WTC11 (cell line): ENCODE measurements at regions not wholly inside any gene's neighbourhood (a gene's known extent, or its start where the extent isn't known, plus 50 kb on each side); places are given as distances from the start of the nearest gene placed in this dataset.

ENCODE experiments used
- ATAC-seq: fragments of 200-7000 bp; cut with Tn5 transposase; 2 replicates; pipeline ENCODE4 v1.10.0; 2021; ENCODE audit warnings: mild to moderate bottlenecking, moderate library complexity
- CTCF ChIA-PET: fragments of 300-600 bp; sonication (Branson Sonifier 250); formaldehyde crosslinking; loops from one replicate; lab custom pipeline; 2021; ENCODE audit warnings: antibody characterized with exemption; lab: Charles Lee
- POLR2A ChIA-PET: fragments of 350-600 bp; sonication (Branson Sonifier 250); formaldehyde crosslinking; loops from one replicate; lab custom pipeline; 2021; ENCODE audit warnings: antibody characterized with exemption; lab: Charles Lee
- DNase-seq: peaks from one replicate; pipeline ENCODE4 v3.0.0; 2021; ENCODE audit warnings: low spot score
- H3K27ac Mint-ChIP-seq: 2 replicates; pipeline ENCODE4 v1.8.0; 2021; ENCODE audit warnings: mixed read lengths
- H3K27me3 Mint-ChIP-seq: 2 replicates; pipeline ENCODE4 v1.8.0; 2021; ENCODE audit warnings: low read depth, mild to moderate bottlenecking, moderate library complexity, mixed read lengths
- H3K36me3 Mint-ChIP-seq: 2 replicates; pipeline ENCODE4 v1.8.0; 2021; ENCODE audit warnings: mixed read lengths
- H3K4me1 Mint-ChIP-seq: 2 replicates; pipeline ENCODE4 v1.8.0; 2022; ENCODE audit warnings: mixed read lengths
- H3K4me3 Mint-ChIP-seq: 2 replicates; pipeline ENCODE4 v1.8.0; 2021; ENCODE audit warnings: mild to moderate bottlenecking, moderate library complexity, mixed read lengths
- H3K9me3 Mint-ChIP-seq: 2 replicates; pipeline ENCODE4 v1.8.0; 2021; ENCODE audit warnings: mixed read lengths
- ATF3 ChIP-seq: sonication (generic); formaldehyde crosslinking; conservative IDR thresholded peaks from 2 replicates; pipeline ENCODE4 v1.8.1; 2022; ENCODE audit warnings: mild to moderate bottlenecking, missing genetic modification reagents
- CBFB ChIP-seq: sonication (generic); formaldehyde crosslinking; IDR thresholded peaks from 2 replicates; pipeline ENCODE4 v1.8.1; 2022; ENCODE audit warnings: mild to moderate bottlenecking, low read depth, missing genetic modification reagents
- ETV6 ChIP-seq: sonication (generic); formaldehyde crosslinking; IDR thresholded peaks from 2 replicates; pipeline ENCODE4 v1.8.1; 2022; ENCODE audit warnings: mild to moderate bottlenecking, missing genetic modification reagents
- GABPB1 ChIP-seq: sonication (generic); formaldehyde crosslinking; IDR thresholded peaks from 2 replicates; pipeline ENCODE4 v1.8.1; 2023; ENCODE audit warnings: mild to moderate bottlenecking, missing genetic modification reagents
- HMGA2 ChIP-seq: fragments of 250-450 bp; sonication (Bioruptor Pico); IDR thresholded peaks from 2 replicates; pipeline ENCODE4 v1.4.0; 2021; ENCODE audit warnings: mild to moderate bottlenecking, moderate library complexity
- IRF1 ChIP-seq: sonication (generic); formaldehyde crosslinking; IDR thresholded peaks from 2 replicates; pipeline ENCODE4 v1.8.0; 2023; ENCODE audit warnings: missing genetic modification reagents
- NFATC4 ChIP-seq: fragments of 250-450 bp; sonication (Bioruptor Pico); IDR thresholded peaks from 2 replicates; pipeline ENCODE4 v1.9.0; 2021; ENCODE audit warnings: mild to moderate bottlenecking
- PRRX2 ChIP-seq: fragments of 250-450 bp; sonication (Bioruptor Pico); IDR thresholded peaks from 2 replicates; pipeline ENCODE4 v1.8.0; 2021; ENCODE audit warnings: mild to moderate bottlenecking
- RELA ChIP-seq: sonication (generic); formaldehyde crosslinking; IDR thresholded peaks from 2 replicates; pipeline ENCODE4 v1.8.1; 2022; ENCODE audit warnings: missing genetic modification reagents, mild to moderate bottlenecking, borderline replicate concordance
- SMAD4 ChIP-seq: sonication (generic); formaldehyde crosslinking; IDR thresholded peaks from 2 replicates; pipeline ENCODE4 v1.8.0; 2022; ENCODE audit warnings: mild to moderate bottlenecking, missing genetic modification reagents
- TCF7 ChIP-seq: sonication (generic); formaldehyde crosslinking; IDR thresholded peaks from 2 replicates; pipeline ENCODE4 v1.8.0; 2022; ENCODE audit warnings: mild to moderate bottlenecking, low read depth, missing genetic modification reagents, moderate library complexity
- TEAD1 ChIP-seq: sonication (generic); formaldehyde crosslinking; IDR thresholded peaks from 2 replicates; pipeline ENCODE4 v1.8.0; 2022; ENCODE audit warnings: mild to moderate bottlenecking, missing genetic modification reagents
- USF1 ChIP-seq: sonication (generic); formaldehyde crosslinking; IDR thresholded peaks from 2 replicates; pipeline ENCODE4 v1.8.0; 2022; ENCODE audit warnings: mild to moderate bottlenecking, missing genetic modification reagents
- ZBTB43 ChIP-seq: sonication (generic); formaldehyde crosslinking; IDR thresholded peaks from 2 replicates; pipeline ENCODE4 v1.8.1; 2023; ENCODE audit warnings: mild to moderate bottlenecking, missing genetic modification reagents
- ZNF232 ChIP-seq: sonication (generic); formaldehyde crosslinking; IDR thresholded peaks from 2 replicates; pipeline ENCODE4 v1.8.0; 2022; ENCODE audit warnings: mild to moderate bottlenecking, missing genetic modification reagents
- ZNF423 ChIP-seq: fragments of 250-450 bp; sonication (Bioruptor Pico); IDR thresholded peaks from 2 replicates; pipeline ENCODE4 v2.1.2; 2022; ENCODE audit warnings: mild to moderate bottlenecking, moderate library complexity
- TF ChIP-seq, protein P1 (sequence below): sonication (generic); formaldehyde crosslinking; conservative IDR thresholded peaks from 2 replicates; pipeline ENCODE4 v1.8.1; 2023; ENCODE audit warnings: mild to moderate bottlenecking, low read depth, missing genetic modification reagents, moderate library complexity
- TF ChIP-seq, protein P2 (sequence below): sonication (generic); formaldehyde crosslinking; IDR thresholded peaks from 2 replicates; pipeline ENCODE4 v1.8.0; 2023; ENCODE audit warnings: missing genetic modification reagents, mild to moderate bottlenecking, borderline replicate concordance
- TF ChIP-seq, protein P3 (sequence below): sonication (generic); formaldehyde crosslinking; IDR thresholded peaks from 2 replicates; pipeline ENCODE4 v1.8.1; 2022; ENCODE audit warnings: missing genetic modification reagents, borderline replicate concordance

DNA sequence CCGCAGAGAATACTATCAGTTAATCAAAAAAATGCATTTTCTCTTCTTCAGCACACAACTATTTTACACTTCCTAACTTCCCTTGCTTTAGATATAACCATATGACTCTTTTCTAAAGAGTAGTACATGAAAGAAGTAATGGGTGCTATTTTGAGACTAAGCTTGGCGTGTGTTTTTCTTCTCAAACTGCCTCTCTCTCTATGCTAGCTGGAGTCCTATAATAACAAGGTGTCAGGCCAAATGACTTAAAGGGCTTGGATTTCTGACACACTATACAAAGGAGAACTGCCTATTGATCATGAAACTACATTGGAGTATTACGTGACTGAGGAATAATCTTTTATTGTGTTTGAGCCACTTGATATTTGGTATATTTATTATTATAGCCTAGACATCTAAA, 1330.1 kb upstream of the SPRY2 start (continued):
- TF ChIP-seq, protein P1, sequence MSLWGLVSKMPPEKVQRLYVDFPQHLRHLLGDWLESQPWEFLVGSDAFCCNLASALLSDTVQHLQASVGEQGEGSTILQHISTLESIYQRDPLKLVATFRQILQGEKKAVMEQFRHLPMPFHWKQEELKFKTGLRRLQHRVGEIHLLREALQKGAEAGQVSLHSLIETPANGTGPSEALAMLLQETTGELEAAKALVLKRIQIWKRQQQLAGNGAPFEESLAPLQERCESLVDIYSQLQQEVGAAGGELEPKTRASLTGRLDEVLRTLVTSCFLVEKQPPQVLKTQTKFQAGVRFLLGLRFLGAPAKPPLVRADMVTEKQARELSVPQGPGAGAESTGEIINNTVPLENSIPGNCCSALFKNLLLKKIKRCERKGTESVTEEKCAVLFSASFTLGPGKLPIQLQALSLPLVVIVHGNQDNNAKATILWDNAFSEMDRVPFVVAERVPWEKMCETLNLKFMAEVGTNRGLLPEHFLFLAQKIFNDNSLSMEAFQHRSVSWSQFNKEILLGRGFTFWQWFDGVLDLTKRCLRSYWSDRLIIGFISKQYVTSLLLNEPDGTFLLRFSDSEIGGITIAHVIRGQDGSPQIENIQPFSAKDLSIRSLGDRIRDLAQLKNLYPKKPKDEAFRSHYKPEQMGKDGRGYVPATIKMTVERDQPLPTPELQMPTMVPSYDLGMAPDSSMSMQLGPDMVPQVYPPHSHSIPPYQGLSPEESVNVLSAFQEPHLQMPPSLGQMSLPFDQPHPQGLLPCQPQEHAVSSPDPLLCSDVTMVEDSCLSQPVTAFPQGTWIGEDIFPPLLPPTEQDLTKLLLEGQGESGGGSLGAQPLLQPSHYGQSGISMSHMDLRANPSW (CRISPR knock-in tag), result no peak
- TF ChIP-seq, protein P2, sequence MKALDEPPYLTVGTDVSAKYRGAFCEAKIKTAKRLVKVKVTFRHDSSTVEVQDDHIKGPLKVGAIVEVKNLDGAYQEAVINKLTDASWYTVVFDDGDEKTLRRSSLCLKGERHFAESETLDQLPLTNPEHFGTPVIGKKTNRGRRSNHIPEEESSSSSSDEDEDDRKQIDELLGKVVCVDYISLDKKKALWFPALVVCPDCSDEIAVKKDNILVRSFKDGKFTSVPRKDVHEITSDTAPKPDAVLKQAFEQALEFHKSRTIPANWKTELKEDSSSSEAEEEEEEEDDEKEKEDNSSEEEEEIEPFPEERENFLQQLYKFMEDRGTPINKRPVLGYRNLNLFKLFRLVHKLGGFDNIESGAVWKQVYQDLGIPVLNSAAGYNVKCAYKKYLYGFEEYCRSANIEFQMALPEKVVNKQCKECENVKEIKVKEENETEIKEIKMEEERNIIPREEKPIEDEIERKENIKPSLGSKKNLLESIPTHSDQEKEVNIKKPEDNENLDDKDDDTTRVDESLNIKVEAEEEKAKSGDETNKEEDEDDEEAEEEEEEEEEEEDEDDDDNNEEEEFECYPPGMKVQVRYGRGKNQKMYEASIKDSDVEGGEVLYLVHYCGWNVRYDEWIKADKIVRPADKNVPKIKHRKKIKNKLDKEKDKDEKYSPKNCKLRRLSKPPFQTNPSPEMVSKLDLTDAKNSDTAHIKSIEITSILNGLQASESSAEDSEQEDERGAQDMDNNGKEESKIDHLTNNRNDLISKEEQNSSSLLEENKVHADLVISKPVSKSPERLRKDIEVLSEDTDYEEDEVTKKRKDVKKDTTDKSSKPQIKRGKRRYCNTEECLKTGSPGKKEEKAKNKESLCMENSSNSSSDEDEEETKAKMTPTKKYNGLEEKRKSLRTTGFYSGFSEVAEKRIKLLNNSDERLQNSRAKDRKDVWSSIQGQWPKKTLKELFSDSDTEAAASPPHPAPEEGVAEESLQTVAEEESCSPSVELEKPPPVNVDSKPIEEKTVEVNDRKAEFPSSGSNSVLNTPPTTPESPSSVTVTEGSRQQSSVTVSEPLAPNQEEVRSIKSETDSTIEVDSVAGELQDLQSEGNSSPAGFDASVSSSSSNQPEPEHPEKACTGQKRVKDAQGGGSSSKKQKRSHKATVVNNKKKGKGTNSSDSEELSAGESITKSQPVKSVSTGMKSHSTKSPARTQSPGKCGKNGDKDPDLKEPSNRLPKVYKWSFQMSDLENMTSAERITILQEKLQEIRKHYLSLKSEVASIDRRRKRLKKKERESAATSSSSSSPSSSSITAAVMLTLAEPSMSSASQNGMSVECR, result no peak

- no peak for DNase-seq
- Mint-ChIP-seq H3K27me3 (no peaks in the 10 kb centered on the region), H3K9me3 (no peaks in the 10 kb centered on the region), H3K36me3 (no peaks in the 10 kb centered on the region), H3K27ac (0 out of 2 replicates have a peak overlapping the region, but pooled peaks have one; percentile 35), H3K4me3 (peak overlapping the region; percentile 11; the same call in 1 of the 2 replicates), H3K4me1 (peaks cover 35% of the 10 kb centered on the region)
- CTCF ChIA-PET, result interaction anchor here (0.5 kb wide), 1 partner anchor 203 kb away, joined by 4 read pairs; no protein-coding TSS in a partner anchor
- no peak for ATAC-seq
- POLR2A ChIA-PET, result no interaction called here
- TF ChIP-seq ZBTB43 (no peak), ATF3 (CRISPR knock-in tag) (no peak), NFATC4 (no peak), TCF7 (CRISPR knock-in tag) (no peak), TEAD1 (CRISPR knock-in tag) (no peak), ZNF423 (CRISPR knock-in tag) (no peak), PRRX2 (CRISPR knock-in tag) (no peak), GABPB1 (CRISPR knock-in tag) (no peak), IRF1 (no peak), USF1 (CRISPR knock-in tag) (no peak), SMAD4 (CRISPR knock-in tag) (no peak), ETV6 (no peak), CBFB (CRISPR knock-in tag) (no peak), HMGA2 (CRISPR knock-in tag) (no peak), RELA (CRISPR knock-in tag) (no peak), ZNF232 (CRISPR knock-in tag) (no peak)
- TF ChIP-seq, protein P3, sequence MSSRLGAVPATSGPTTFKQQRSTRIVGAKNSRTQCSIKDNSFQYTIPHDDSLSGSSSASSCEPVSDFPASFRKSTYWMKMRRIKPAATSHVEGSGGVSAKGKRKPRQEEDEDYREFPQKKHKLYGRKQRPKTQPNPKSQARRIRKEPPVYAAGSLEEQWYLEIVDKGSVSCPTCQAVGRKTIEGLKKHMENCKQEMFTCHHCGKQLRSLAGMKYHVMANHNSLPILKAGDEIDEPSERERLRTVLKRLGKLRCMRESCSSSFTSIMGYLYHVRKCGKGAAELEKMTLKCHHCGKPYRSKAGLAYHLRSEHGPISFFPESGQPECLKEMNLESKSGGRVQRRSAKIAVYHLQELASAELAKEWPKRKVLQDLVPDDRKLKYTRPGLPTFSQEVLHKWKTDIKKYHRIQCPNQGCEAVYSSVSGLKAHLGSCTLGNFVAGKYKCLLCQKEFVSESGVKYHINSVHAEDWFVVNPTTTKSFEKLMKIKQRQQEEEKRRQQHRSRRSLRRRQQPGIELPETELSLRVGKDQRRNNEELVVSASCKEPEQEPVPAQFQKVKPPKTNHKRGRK, result no peak
- TF ChIP-seq, protein P2, result no peak
Observed at GRCh38 chr13:81670048-81670447, 1329.1 kb upstream of the SPRY2 start.
